ENCODE measurements at regions not wholly inside any gene's neighbourhood (a gene's known extent, or its start where the extent isn't known, plus 50 kb on each side); places are given as distances from the start of the nearest gene placed in this dataset.

GRCh38 chr13:105804561-105805190, 730.8 kb downstream of the EFNB2 start:
- no peaks in the 10 kb centered on the region for H3K27me3 ChIP-seq
- DNase-seq, result no peak
- no peaks in the 10 kb centered on the region for H3K9me3 ChIP-seq (replicated peaks in 1 of 3)
- no peak overlapping the region for H3K4me3 ChIP-seq
- TF ChIP-seq CTCF (IDR thresholded peaks at IDR 0.05), result no peak
- TF ChIP-seq POLR2A (IDR thresholded peaks at IDR 0.05), result no peak
- intact Hi-C loops (cut with DNase I), result no loop called here
- H3K27ac ChIP-seq, result no peak overlapping the region
- WGBS, 4 donors, result 46 to 53% (median 48%) methylated on average over 3 of the region's 3 CpGs
- no peaks in the 10 kb centered on the region for H3K36me3 ChIP-seq (replicated peaks in 1 of 2)
- H3K4me1 ChIP-seq (replicated peaks in 1 of 2), result no peaks in the 10 kb centered on the region

GRCh38 chr13:105799155-105799554, 736.3 kb downstream of the EFNB2 start:
- no peak overlapping the region for H3K27ac ChIP-seq
- intact Hi-C loops (cut with DNase I), result no loop called here
- DNase-seq, result no peak
- no peaks in the 10 kb centered on the region for H3K27me3 ChIP-seq
- no peaks in the 10 kb centered on the region for H3K36me3 ChIP-seq (replicated peaks in 1 of 2)
- no peak for TF ChIP-seq CTCF (IDR thresholded peaks at IDR 0.05)
- TF ChIP-seq POLR2A (IDR thresholded peaks at IDR 0.05), result no peak
- H3K9me3 ChIP-seq (replicated peaks in 1 of 3), result no peaks in the 10 kb centered on the region
- no peaks in the 10 kb centered on the region for H3K4me1 ChIP-seq (replicated peaks in 1 of 2)
- no peak overlapping the region for H3K4me3 ChIP-seq

GRCh38 chr13:105798541-105798940, 736.9 kb downstream of the EFNB2 start:
- intact Hi-C loops (cut with DNase I), result no loop called here
- Histone ChIP-seq H3K36me3 (replicated peaks in 1 of 2) (no peaks in the 10 kb centered on the region), H3K27ac (no peak overlapping the region), H3K4me3 (no peak overlapping the region), H3K27me3 (no peaks in the 10 kb centered on the region), H3K9me3 (replicated peaks in 1 of 3) (no peaks in the 10 kb centered on the region), H3K4me1 (replicated peaks in 1 of 2) (no peaks in the 10 kb centered on the region)
- TF ChIP-seq POLR2A (IDR thresholded peaks at IDR 0.05), result no peak
- TF ChIP-seq CTCF (IDR thresholded peaks at IDR 0.05), result no peak
- no peak for DNase-seq
- 0 to 38% (median 13%) methylated on average over 1 of the region's 1 CpG for WGBS, 4 donors

GRCh38 chr13:105796081-105796480, 739.4 kb downstream of the EFNB2 start:
- Histone ChIP-seq H3K36me3 (replicated peaks in 1 of 2) (no peaks in the 10 kb centered on the region), H3K9me3 (replicated peaks in 1 of 3) (no peaks in the 10 kb centered on the region), H3K27ac (no peak overlapping the region), H3K4me1 (replicated peaks in 1 of 2) (no peaks in the 10 kb centered on the region), H3K27me3 (no peaks in the 10 kb centered on the region), H3K4me3 (no peak overlapping the region)
- intact Hi-C loops (cut with DNase I), result no loop called here
- TF ChIP-seq POLR2A (IDR thresholded peaks at IDR 0.05) (no peak), CTCF (IDR thresholded peaks at IDR 0.05) (no peak)
- 77 to 88% (median 81%) methylated on average over 3 of the region's 3 CpGs for WGBS, 4 donors
- no peak for DNase-seq
